ENCODE measurements at regions not wholly inside any gene's neighbourhood (a gene's known extent, or its start where the extent isn't known, plus 50 kb on each side); places are given as distances from the start of the nearest gene placed in this dataset.
A peak's percentile ranks its signal among the peaks of the same experiment; 100 is the strongest.

DNA sequence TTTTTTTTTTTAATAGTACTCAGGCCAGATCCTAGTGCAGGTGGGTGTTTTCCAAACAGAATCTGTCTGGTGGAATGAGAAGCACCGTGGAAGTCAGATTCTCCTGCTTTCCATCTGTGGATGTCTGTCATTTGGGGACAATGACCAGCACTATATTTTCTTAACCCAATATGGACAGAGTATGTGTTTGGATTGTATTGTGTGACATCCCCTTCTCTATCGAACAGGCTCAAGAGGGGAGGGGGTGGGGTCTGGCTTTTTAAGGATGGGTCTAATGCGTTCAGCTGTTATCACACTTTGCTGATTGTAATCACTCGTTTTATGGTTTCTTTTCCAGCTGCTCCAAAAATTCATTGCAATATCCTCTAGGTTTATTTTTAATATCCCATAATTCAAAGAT, 197.5 kb upstream of the CEP162 start:
- no peak for DNase-seq (ENCODE audit: low read depth in 4 of 4, low spot score in 2 of 4)

DNA sequence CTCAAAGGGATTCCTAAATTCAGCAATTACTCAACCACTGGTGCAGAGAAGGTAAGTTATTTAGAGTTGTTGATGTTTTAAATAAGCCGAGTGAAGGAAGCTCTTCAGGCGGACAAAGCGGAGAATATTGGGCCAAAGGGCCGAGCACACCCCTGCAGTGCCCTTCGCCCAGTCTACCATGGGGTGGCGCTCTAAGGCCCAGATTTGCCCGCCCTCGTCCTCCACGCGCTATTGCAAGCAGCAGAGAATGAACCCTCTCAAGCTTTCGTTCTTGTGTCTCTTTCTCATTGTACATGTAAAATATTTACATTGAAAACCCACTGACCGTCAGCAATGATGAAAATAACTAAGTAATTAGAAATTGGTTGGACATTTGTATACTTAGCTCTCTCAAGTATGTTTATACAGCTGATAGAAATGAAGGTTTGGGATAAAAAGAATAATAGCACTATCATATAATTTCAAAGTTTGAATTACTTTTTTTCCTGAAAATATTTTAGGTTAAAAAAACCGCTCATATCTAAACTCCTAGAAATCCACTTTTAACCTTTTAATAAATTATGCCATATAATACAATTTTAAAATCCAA, 195.0 kb upstream of the CEP162 start:
- DNase-seq (ENCODE audit: low read depth in 4 of 4, low spot score in 2 of 4): peak in 3 of 4 donors; percentile 28 to 46 (median 31)

DNA sequence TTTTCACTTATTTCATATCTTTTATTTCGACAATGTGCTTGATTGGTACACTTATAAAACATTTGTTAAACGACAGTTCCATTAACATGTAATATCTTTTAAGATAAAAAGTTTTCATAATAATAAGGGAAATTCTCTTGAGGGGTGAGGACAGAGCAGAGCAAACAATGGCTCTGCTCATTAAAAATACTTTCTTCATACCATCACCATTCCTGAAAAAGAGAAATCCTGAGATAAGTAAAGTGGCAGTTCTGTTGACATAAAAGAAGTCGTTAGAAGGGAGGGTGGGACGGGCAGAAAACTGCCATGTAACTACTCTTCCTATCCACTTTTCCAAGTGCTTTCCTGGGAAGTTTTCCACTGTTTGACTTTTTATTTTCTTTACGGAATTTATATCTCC, 193.6 kb upstream of the CEP162 start:
- no peak for DNase-seq (ENCODE audit: low read depth in 4 of 4, low spot score in 2 of 4)

DNA sequence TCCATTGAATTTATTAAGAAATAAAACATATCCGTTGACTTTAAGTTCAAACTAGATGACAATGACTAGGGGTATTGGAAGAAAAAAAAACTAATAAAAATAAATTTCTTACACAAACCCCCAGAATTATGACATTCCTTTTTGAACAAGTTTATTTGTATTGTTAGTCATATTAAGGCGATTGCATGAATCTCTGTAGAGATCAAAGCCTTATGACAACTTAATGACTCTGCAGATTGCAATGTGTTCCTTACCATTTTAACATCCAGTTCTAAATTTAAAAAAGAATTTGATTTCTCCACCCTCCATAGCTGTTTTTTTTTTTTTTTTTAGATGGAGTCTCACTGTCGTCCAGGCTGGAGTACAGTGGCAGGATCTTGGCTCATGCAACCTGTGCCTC, 189.8 kb upstream of the CEP162 start:
- no peak for DNase-seq (ENCODE audit: low read depth in 4 of 4, low spot score in 2 of 4)

DNA sequence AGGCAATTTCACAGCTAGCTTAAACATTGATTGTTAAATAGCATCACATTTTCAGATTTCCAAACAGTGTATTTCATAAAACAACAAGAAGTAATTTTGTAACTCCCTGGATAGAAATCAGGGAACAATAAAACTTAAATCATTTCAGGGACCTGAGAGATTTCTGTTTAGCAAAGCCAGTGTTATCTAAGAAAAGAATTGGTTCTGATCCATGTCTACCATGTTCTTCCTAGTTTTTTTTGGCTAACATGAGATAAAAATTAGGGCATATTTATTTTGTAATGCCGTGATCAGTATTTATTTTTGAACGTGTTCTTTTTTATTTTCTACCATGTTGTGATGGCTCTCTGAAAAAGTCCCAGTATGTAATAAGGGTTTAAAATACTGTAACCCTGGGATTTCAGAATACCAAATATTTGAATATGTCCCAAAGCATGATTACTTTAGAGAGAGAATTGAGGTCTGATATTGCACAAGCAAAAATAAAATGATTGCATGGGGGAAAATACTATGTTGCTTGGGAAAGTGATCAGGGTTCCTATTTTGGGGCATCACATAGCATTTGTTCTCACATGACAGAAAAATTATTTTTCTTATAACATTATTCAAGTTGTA, 188.7 kb upstream of the CEP162 start:
- no peak for DNase-seq (ENCODE audit: low read depth in 4 of 4, low spot score in 2 of 4)

DNA sequence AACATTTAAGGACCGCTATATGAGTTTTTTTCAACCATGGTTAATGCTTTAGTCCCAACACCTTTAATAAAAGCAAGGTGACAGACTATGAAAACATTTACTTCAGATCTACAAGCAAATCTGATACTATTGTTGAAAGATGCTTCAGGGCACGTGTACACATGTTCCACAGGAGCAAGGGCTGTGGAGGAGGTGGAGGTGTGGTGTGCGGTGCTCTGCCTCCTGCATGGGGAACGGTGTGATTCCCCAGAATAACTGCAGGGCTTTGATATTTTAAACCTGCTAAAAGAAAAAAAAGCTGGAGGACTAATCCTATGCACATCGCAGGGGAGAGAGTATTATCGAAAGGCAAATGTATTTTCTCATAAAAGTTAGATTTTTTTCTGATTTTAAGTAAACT, 188.1 kb upstream of the CEP162 start:
- no peak for DNase-seq (ENCODE audit: low read depth in 4 of 4, low spot score in 2 of 4)

DNA sequence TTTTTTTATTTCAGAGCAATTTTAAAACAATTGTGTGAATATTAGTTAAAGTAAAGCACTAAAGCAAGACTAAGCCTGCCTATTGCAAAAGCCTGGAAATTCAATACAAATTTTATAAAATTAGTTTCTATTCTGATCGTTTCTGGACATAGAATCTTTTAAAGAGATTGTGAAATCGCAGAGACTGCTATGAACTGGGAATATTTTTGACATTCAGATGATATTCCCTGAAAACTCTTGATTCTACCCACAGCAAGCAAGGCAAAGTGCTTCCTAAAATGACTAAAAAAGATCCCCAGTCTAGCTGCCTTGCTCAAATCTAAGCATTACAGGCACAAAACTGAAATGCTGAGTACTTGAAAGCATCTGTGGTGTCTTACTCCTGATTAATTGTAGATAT, 187.6 kb upstream of the CEP162 start:
- DNase-seq (ENCODE audit: low read depth in 4 of 4, low spot score in 2 of 4): no peak

DNA sequence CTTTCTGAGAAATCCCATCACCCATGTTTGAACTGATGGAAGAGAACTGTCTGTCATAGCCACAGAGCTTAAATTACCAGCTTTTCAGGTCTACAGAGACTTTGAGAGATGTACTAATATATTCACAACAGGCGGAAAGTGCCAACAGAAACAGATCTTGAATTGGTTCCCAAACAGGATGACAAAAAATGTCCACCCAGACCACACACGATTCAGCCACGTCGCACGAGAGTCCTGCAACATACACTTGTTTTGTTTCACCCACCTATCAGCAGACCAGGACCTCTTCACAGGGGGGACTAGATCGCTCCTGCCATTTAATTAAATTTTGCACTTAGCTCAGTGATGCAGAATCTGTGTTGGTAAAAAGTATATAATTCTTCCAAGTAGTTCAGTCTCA, 187.1 kb upstream of the CEP162 start:
- DNase-seq (ENCODE audit: low read depth in 4 of 4, low spot score in 2 of 4): no peak

DNA sequence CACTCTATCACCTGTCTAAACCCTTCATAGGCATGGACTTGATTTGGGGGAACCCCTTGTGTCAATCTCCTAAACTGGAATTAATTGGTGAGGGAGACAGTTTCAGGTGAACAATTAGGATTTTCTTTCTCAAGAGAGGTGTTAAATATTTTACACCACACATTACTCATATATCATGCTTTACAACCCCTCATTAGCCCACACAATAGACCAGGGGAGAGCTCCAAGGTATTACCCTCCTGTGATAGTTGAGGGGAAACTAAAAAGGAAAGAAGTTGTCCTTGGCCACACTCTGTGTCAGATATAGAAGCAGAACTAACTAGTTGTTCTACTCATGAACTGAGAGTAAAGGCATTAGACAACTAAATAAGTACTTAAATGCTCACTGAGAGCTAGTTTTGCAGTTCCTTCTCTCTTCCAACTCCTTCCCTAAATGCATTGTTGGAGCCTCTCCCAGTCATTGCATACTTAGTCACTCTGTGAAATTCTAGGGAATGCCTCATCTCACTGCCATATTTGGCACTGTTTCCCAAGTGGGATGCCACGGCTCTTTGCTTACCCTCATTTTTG, 183.7 kb upstream of the CEP162 start:
- DNase-seq (ENCODE audit: low read depth in 4 of 4, low spot score in 2 of 4): no peak

DNA sequence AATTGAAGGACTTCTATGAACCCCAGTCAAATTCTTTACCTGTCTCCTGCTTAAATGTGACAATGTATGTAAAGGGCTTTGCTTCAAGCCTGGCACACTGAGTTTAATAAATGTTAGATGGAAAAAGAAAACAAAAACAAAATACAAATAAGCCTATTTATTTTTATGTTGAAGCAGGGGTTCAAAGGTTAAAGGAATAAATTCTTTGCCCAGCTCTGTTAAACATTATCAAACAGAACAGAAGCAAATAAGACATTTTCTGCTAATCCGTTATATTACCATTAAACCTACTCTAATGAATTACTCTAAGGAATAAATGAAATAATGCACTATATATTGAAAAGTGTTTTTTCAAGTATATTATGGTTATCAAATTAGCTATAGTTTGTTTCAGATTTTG, 182.5 kb upstream of the CEP162 start:
- no peak for DNase-seq (ENCODE audit: low read depth in 4 of 4, low spot score in 2 of 4)

DNA sequence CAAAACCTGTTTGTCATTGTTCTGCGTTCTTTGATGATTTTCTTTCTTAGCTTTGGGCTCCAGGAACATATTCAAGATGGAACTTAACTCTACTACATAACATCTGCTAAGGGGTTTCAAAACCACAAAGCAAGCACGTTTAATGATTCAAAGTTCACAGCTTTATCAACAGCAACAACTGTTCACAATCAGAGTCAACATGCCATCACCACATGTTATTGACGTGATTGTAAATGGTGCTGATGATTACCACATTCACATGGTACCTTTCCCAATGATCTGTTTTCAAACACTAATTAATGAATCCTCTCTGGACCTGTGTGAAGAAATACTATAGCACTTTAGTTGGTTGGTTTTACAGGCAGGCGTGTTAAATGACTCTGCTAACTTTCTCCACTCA, 180.6 kb upstream of the CEP162 start:
- no peak for DNase-seq (ENCODE audit: low read depth in 4 of 4, low spot score in 2 of 4)

DNA sequence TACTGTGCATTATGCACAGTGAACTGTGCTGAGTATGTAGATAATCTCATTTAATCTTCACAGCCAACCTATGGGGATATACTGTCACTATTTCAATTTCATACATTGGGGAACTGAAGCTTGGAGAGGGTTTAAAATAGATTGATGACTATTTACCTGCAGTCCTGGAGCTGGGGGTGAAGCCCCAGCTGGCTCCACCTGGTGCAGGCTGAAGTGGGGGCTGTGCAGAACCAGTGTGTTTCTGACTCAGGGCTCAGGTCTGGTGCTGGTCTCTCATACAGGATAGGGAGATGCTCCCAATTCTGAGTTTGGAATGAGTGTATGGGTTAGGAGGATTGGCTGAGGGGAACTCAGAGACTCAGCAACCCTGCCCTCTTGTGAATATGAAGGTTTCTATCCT, 176.1 kb upstream of the CEP162 start:
- no peak for DNase-seq (ENCODE audit: low read depth in 4 of 4, low spot score in 2 of 4)

DNA sequence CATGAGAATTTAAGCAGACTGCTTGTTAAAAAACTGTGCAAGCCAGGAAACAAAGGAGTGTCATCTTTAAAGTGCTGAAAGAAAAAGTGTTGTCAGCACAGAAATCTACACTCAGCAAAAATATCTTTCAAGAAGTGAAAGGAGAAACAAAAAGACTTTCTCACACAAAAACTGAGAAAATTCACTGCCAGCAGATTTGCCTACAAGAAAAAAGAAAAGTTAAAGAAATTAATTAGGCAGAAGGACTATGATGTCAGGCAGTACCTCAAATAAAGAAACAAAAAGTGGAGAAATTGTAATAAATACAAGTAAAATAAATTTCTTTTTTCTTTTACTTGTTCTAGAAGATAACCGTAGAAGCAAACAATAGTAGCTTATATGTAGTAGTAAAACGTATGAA, 171.6 kb upstream of the CEP162 start:
- DNase-seq (ENCODE audit: low read depth in 4 of 4, low spot score in 2 of 4): no peak

DNA sequence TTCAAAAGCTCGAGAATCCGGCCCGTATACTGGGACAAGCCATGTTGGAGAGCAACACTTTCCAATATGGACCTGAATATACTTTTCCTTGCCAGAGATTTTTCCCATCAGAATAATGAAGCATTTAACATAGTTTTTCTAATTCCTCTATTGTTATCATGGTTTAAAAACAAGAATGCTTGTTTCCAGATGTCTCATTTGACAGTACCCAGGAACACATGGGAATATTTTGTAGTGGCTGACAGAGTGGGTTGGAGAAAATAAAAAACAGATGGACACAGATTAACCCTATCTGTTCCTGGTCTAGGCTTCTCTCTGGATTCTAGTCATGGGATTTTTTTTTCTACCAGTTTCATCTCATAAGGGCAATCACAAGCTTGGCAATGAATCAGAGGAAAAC, 164.8 kb upstream of the CEP162 start:
- DNase-seq (ENCODE audit: low read depth in 4 of 4, low spot score in 2 of 4): no peak

DNA sequence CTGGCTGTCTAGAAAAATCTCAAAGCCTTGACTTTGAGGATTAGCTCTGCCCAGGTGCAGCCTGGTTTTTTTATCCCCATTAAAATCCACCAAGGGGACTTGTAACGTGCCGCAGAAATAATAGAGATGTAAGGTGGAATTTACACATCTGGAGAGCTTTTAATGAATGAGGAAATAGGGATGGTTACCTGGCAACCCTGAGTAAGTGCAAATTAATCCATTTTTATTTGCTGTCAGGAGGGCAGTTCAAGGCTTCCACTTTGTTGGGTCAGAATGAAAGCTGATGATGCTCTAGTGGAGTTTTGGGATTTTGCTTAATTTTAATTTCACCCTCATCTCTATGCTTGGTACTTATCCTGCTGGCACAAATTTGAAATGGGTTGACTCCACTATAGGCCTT, 163.4 kb upstream of the CEP162 start:
- no peak for DNase-seq (ENCODE audit: low read depth in 4 of 4, low spot score in 2 of 4)

DNA sequence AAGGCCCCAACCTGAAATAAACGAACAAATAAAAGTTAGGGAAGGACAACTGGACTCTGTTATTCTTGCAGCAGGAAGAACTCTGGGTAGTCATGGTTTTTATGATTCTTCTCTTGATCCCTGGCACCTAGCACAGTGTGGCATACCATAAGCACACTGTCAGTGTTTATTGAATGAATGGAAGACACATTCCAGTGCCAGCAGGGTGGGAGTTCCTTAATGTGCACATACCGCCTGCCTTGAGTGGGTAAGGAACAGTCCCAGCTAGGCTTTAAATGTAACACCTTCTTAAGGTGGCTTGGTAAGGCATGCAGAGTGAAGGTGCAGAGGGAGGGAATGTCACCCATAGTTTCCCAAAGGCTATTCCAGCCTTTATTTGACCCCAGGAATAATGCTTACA, 162.9 kb upstream of the CEP162 start:
- no peak for DNase-seq (ENCODE audit: low read depth in 4 of 4, low spot score in 2 of 4)

DNA sequence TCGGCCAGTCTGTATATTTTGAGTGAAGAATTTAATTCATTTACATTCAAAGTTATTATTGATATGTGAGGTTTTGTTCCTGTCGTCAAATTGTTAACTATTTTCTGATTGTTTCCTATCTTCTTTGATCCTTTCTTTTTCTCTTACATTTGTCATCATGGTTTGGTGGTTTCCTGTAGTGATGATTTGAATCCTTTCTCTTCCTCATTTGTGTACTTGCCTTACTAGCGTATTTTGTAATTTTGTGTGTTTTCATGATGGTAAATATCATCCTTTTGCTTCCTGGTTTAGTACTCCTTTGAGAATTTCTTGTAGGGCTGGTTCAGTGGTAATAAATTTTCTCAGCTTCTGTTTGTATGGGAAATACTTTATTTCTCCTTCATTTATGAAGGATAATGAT, 151.7 kb upstream of the CEP162 start:
- no peak for DNase-seq (ENCODE audit: low read depth in 4 of 4, low spot score in 2 of 4)

DNA sequence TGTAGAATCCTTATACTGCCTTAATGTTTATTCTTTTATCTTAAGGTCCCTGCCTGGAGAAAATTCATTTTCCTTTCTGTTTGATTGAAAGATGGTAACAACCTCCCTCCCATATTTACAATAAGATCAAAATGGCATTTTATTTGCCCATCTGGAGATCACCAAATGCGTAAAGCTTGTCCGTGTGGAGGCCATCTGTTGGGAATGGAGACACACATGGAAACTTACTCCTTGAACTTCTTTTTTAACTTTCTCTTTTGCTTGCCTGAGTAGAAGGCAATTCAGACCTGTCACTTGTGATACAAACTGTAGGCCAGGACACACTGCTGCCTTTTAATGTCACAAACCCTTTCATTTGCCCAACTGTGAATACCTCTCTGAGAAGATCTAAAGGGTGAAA, 144.8 kb upstream of the CEP162 start:
- DNase-seq (ENCODE audit: low read depth in 4 of 4, low spot score in 2 of 4): no peak

DNA sequence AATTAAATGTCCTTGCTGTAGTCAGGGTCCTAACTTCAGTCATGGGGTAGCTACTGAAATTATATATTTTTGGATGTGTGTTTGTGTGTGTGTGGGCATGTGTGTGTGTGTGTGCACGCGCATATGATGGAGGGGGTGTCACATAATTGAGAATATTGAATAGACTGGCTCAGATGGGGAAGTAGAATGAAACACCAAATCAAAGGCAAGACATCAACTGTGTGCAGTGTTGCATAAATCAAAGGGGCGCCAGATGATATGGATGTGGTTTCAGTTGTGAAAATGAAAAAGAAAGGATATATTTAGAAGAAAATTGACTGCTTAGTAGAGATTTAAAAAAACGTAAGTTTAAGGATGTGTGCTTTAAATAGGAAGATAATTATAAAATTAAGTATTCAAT, 144.2 kb upstream of the CEP162 start:
- no peak for DNase-seq (ENCODE audit: low read depth in 4 of 4, low spot score in 2 of 4)

DNA sequence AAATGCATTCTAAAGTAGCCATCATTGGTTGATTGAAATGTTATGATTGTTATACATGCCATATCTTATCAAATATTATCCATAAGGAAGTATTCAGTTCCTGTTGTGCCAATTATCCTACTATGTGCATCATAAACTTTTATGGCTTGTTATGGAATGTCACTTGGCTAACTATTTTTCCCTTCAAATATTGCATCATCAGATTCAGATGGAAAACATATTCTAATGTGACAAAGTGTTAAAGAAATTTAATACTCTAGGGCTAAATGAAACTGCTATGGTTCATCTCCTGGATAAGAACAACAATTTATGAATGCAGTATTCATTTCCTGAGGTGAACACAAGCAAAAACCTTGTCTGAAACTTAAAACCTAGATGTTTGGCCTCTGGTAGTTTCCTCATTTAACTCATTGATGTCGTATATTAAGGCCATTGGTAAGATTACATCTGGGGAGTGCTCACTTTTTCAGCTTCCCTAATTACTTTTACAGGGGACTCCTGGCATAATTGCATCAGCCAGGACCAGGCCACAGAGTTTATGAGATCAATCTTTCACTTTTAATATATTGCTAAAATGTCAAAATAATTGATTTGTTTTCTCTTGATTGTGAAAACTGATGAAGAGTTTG, 134.9 kb upstream of the CEP162 start:
- no peak for DNase-seq (ENCODE audit: low read depth in 4 of 4, low spot score in 2 of 4)

DNA sequence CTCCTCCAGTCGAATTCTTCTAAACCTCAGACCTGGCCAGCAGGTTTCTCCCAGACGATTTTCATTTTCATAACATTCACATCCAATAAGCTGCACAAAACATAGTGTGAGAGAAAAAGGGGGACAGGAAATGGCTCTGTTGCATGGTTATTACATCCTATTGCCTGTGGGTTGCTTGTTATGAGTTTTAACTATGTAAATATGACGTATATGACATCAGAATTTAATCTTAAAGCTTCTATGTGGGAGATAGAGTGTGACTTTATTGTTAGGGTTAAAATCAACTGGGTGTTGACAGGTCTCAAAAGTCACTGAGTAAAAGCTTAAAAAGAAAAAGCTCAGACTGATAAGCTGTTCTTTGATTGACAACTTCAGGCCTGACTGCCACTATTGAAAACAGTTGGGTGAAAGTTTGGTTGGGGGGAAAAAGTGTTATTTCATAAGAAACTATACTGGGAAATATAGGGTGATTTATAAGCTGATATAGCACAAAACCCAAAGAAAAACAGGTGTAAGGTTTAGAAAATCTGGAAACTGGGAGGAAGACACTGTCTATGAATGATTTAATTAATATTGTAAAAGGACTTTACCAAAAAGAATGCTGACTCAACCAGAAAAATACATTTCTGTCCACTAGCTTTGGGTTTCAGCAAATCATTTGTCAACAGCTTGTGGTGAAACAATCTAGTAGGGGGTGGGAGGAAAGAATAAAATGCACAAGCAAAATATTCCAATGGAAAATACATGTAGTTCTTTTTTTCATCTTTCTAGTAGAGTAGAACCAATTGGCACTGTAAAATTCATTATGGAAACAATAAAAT, 134.1 kb upstream of the CEP162 start:
- no peak for DNase-seq (ENCODE audit: low read depth in 4 of 4, low spot score in 2 of 4)
